ENCODE measurements at regions not wholly inside any gene's neighbourhood (a gene's known extent, or its start where the extent isn't known, plus 50 kb on each side); places are given as distances from the start of the nearest gene placed in this dataset.

- no peak for DNase-seq (ENCODE audit: insufficient read length, low spot score, missing footprints)
- no peaks in the 10 kb centered on the region for H3K9me3 ChIP-seq (ENCODE audit: low read depth, low read length)
- H2AFZ ChIP-seq (ENCODE audit: low read length), result no peak overlapping the region
- no peak overlapping the region for H3K4me2 ChIP-seq (ENCODE audit: insufficient read depth, low read length)
- H4K20me1 ChIP-seq (ENCODE audit: insufficient read depth, low read length), result no peaks in the 10 kb centered on the region
- no peak for TF ChIP-seq CTCF (IDR thresholded peaks at IDR 0.05; ENCODE audit: extremely low read depth, low read depth, low read length)
- H3K36me3 ChIP-seq (ENCODE audit: insufficient read depth, low read length), result no peaks in the 10 kb centered on the region
- no peaks in the 10 kb centered on the region for H3K79me2 ChIP-seq (ENCODE audit: insufficient read depth, low read length)
- H3K27ac ChIP-seq (ENCODE audit: low read depth, low read length), result no peak overlapping the region
- no peaks in the 10 kb centered on the region for H3K27me3 ChIP-seq (ENCODE audit: insufficient read depth, low read length)
- H3K4me3 ChIP-seq (ENCODE audit: insufficient read depth, low read length), result no peak overlapping the region
- H3K4me1 ChIP-seq (ENCODE audit: insufficient read depth, low read length), result no peaks in the 10 kb centered on the region
These were observed 822.7 kb downstream of the NTRK3 start for GRCh38 chr15:87433871-87434270.

DNA sequence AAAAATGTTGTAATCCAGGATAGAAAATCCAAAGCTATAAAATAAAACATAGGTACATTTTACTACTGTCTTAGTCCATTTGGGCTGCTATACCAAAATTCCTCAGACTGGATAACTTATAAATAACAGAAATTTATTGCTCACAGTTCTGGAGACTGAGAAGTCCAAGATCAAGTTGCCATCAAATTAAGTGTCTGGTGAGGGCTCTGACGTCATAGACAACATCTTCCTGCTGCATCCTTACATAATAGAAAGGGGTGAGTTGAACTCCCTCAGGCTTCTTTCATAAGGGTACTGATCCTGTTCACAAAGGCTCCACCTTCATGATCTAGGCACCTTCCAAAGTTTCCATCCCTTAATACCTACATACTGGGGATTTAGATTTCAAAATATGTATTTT, 826.8 kb downstream of the NTRK3 start:
- Histone ChIP-seq H3K36me3 (ENCODE audit: insufficient read depth, low read length) (no peaks in the 10 kb centered on the region), H3K27ac (ENCODE audit: low read depth, low read length) (no peak overlapping the region), H2AFZ (ENCODE audit: low read length) (no peak overlapping the region), H4K20me1 (ENCODE audit: insufficient read depth, low read length) (no peaks in the 10 kb centered on the region), H3K4me1 (ENCODE audit: insufficient read depth, low read length) (no peaks in the 10 kb centered on the region), H3K9me3 (ENCODE audit: low read depth, low read length) (no peaks in the 10 kb centered on the region), H3K79me2 (ENCODE audit: insufficient read depth, low read length) (no peaks in the 10 kb centered on the region), H3K27me3 (ENCODE audit: insufficient read depth, low read length) (no peaks in the 10 kb centered on the region), H3K4me3 (ENCODE audit: insufficient read depth, low read length) (no peak overlapping the region), H3K4me2 (ENCODE audit: insufficient read depth, low read length) (no peak overlapping the region)
- no peak for DNase-seq (ENCODE audit: insufficient read length, low spot score, missing footprints)
- no peak for TF ChIP-seq CTCF (IDR thresholded peaks at IDR 0.05; ENCODE audit: extremely low read depth, low read depth, low read length)

GRCh38 chr15:87420017-87420416, 836.5 kb downstream of the NTRK3 start:
- H3K4me3 ChIP-seq (ENCODE audit: insufficient read depth, low read length), result no peak overlapping the region
- H3K36me3 ChIP-seq (ENCODE audit: insufficient read depth, low read length), result no peaks in the 10 kb centered on the region
- H3K27ac ChIP-seq (ENCODE audit: low read depth, low read length), result no peak overlapping the region
- H3K79me2 ChIP-seq (ENCODE audit: insufficient read depth, low read length), result no peaks in the 10 kb centered on the region
- TF ChIP-seq CTCF (IDR thresholded peaks at IDR 0.05; ENCODE audit: extremely low read depth, low read depth, low read length), result no peak
- no peaks in the 10 kb centered on the region for H3K4me1 ChIP-seq (ENCODE audit: insufficient read depth, low read length)
- H3K27me3 ChIP-seq (ENCODE audit: insufficient read depth, low read length), result no peaks in the 10 kb centered on the region
- DNase-seq (ENCODE audit: insufficient read length, low spot score, missing footprints), result no peak
- no peaks in the 10 kb centered on the region for H4K20me1 ChIP-seq (ENCODE audit: insufficient read depth, low read length)
- no peak overlapping the region for H3K4me2 ChIP-seq (ENCODE audit: insufficient read depth, low read length)
- H3K9me3 ChIP-seq (ENCODE audit: low read depth, low read length), result no peaks in the 10 kb centered on the region
- no peak overlapping the region for H2AFZ ChIP-seq (ENCODE audit: low read length)

- Histone ChIP-seq H3K79me2 (ENCODE audit: insufficient read depth, low read length) (no peaks in the 10 kb centered on the region), H3K4me1 (ENCODE audit: insufficient read depth, low read length) (no peaks in the 10 kb centered on the region), H3K27ac (ENCODE audit: low read depth, low read length) (no peak overlapping the region), H2AFZ (ENCODE audit: low read length) (no peak overlapping the region), H3K27me3 (ENCODE audit: insufficient read depth, low read length) (no peaks in the 10 kb centered on the region), H3K4me3 (ENCODE audit: insufficient read depth, low read length) (no peak overlapping the region), H4K20me1 (ENCODE audit: insufficient read depth, low read length) (no peaks in the 10 kb centered on the region), H3K9me3 (ENCODE audit: low read depth, low read length) (no peaks in the 10 kb centered on the region), H3K4me2 (ENCODE audit: insufficient read depth, low read length) (no peak overlapping the region), H3K36me3 (ENCODE audit: insufficient read depth, low read length) (no peaks in the 10 kb centered on the region)
- no peak for TF ChIP-seq CTCF (IDR thresholded peaks at IDR 0.05; ENCODE audit: extremely low read depth, low read depth, low read length)
- no peak for DNase-seq (ENCODE audit: insufficient read length, low spot score, missing footprints)
These were observed 837.2 kb downstream of the NTRK3 start for GRCh38 chr15:87419344-87419743.

Data from osteoblast (primary cell).